OCI-LY7 (cell line): ENCODE measurements at regions not wholly inside any gene's neighbourhood (a gene's known extent, or its start where the extent isn't known, plus 50 kb on each side); places are given as distances from the start of the nearest gene placed in this dataset.

Experiments
- BruUV-seq: library from RNA; stranded (reverse); fragments of 400-500 nt; replicated peaks from 2 replicates; lab custom pipeline; 2021; lab: Mats Ljungman, UMichigan
- CTCF ChIA-PET: fragments of 300-600 bp; sonication (Branson Sonifier 250); formaldehyde crosslinking; loops from one replicate; lab custom pipeline; 2022; ENCODE audit warnings: antibody characterized with exemption; ENCODE audit not compliant: unreplicated experiment; lab: Charles Lee
- POLR2A ChIA-PET: fragments of 300-600 bp; sonication (Branson Sonifier 250); formaldehyde crosslinking; loops from one replicate; lab custom pipeline; 2022; ENCODE audit warnings: antibody characterized with exemption; lab: Charles Lee
- DNase-seq: peaks from one replicate; pipeline ENCODE4 v3.0.0-alpha.2; 2015; ENCODE audit warnings: low spot score
- H2AFZ ChIP-seq: fragments of 200-600 bp; sonication (generic), shearing (Covaris generic); 2 replicates; pipeline ENCODE4 v1.6.1; 2014; ENCODE audit warnings: mild to moderate bottlenecking, antibody characterized with exemption, low read length, moderate library complexity
- H3K27ac ChIP-seq: fragments of 200-600 bp; sonication (generic); 2 replicates; pipeline ENCODE4 v1.5.1; 2014; ENCODE audit warnings: mixed run types, low read depth, mild to moderate bottlenecking, moderate library complexity, low read length, inconsistent platforms; ENCODE audit not compliant: poor library complexity, severe bottlenecking
- H3K36me3 ChIP-seq: fragments of 200-600 bp; sonication (generic); 2 replicates; pipeline ENCODE4 v1.6.1; 2014; ENCODE audit warnings: mild to moderate bottlenecking, antibody characterized with exemption, low read length, moderate library complexity, mixed read lengths; ENCODE audit not compliant: insufficient read depth
- H3K4me1 ChIP-seq: fragments of 200-600 bp; sonication (generic); 2 replicates; pipeline ENCODE4 v1.5.1; 2014; ENCODE audit warnings: mild to moderate bottlenecking, low read length; ENCODE audit not compliant: insufficient read depth, poor library complexity, severe bottlenecking
- H3K4me2 ChIP-seq: fragments of 200-600 bp; sonication (generic); 2 replicates; pipeline ENCODE4 v1.6.1; 2014; ENCODE audit warnings: mild to moderate bottlenecking, low read length
- H3K4me3 ChIP-seq: fragments of 200-600 bp; sonication (generic); 2 replicates; pipeline ENCODE4 v1.5.1; 2014; ENCODE audit warnings: mild to moderate bottlenecking, low read depth, low read length; ENCODE audit not compliant: poor library complexity, severe bottlenecking
- H3K79me2 ChIP-seq: fragments of 200-600 bp; sonication (generic); 2 replicates; pipeline ENCODE4 v1.6.1; 2016; ENCODE audit warnings: low read depth, mild to moderate bottlenecking, low read length, moderate library complexity, mixed read lengths; ENCODE audit not compliant: insufficient read depth
- H3K9me2 ChIP-seq: fragments of 200-600 bp; sonication (generic); 2 replicates; pipeline ENCODE4 v1.6.1; 2016; ENCODE audit warnings: mild to moderate bottlenecking, low read length, mixed read lengths; ENCODE audit not compliant: insufficient read depth
- H3K9me3 ChIP-seq: fragments of 200-600 bp; sonication (generic); 2 replicates; pipeline ENCODE4 v1.6.1; 2014; ENCODE audit warnings: mild to moderate bottlenecking, mixed run types, low read length, mixed read lengths
- H4K20me1 ChIP-seq: fragments of 200-600 bp; sonication (generic); 2 replicates; pipeline ENCODE4 v1.6.1; 2014; ENCODE audit warnings: mild to moderate bottlenecking, antibody characterized with exemption, low read length, moderate library complexity, mixed read lengths; ENCODE audit not compliant: insufficient read depth
- EZH2phosphoT487 ChIP-seq: fragments of 200-600 bp; sonication (generic); IDR thresholded peaks from 2 replicates; pipeline ENCODE4 v1.6.1; 2018; ENCODE audit warnings: low read depth, borderline replicate concordance, mild to moderate bottlenecking, mixed run types, antibody characterized with exemption, low read length, moderate library complexity, mixed read lengths
- intact Hi-C: fragments of 100-400 bp; cut with micrococcal nuclease; formaldehyde crosslinking; loops from one replicate; pipeline ENCODE4 v1.10.0; 2022; ENCODE audit not compliant: unreplicated experiment
- TF ChIP-seq, protein P1 (sequence below): fragments of 200-600 bp; sonication (generic); conservative IDR thresholded peaks from 2 replicates; pipeline ENCODE4 v1.5.1; 2014; ENCODE audit warnings: mild to moderate bottlenecking, antibody characterized with exemption, low read length, moderate library complexity, mixed read lengths

DNA sequence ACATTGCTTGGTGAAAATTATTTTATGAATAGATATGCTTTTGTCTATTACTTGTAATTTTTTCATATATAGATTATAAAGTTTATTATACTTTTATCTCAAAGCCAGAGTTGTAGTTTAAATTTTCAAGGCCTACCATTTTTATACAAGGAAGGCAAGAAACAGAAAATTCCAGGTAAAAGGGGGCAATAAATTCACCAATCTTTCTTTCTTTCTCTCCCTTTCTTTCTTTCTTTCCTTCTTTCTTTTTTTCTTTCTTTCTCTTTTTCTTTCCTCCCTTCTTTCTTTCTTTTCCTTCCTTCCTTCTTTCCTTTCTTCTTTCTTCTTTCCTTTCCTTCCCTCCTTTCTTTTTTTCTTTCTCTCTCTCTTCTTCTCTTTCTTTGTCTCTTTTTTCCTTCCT is 529.4 kb downstream of the PCDH17 start:
- H3K4me3 ChIP-seq: no peak overlapping the region
- H3K27ac ChIP-seq: no peak overlapping the region
- H3K9me2 ChIP-seq: no peaks in the 10 kb centered on the region
- H3K4me1 ChIP-seq: no peaks in the 10 kb centered on the region
- no peaks in the 10 kb centered on the region for H4K20me1 ChIP-seq
- H3K79me2 ChIP-seq: no peaks in the 10 kb centered on the region
- DNase-seq: no peak
- BruUV-seq: no TSS peak
- TF ChIP-seq EZH2phosphoT487: no peak
- TF ChIP-seq, protein P1, sequence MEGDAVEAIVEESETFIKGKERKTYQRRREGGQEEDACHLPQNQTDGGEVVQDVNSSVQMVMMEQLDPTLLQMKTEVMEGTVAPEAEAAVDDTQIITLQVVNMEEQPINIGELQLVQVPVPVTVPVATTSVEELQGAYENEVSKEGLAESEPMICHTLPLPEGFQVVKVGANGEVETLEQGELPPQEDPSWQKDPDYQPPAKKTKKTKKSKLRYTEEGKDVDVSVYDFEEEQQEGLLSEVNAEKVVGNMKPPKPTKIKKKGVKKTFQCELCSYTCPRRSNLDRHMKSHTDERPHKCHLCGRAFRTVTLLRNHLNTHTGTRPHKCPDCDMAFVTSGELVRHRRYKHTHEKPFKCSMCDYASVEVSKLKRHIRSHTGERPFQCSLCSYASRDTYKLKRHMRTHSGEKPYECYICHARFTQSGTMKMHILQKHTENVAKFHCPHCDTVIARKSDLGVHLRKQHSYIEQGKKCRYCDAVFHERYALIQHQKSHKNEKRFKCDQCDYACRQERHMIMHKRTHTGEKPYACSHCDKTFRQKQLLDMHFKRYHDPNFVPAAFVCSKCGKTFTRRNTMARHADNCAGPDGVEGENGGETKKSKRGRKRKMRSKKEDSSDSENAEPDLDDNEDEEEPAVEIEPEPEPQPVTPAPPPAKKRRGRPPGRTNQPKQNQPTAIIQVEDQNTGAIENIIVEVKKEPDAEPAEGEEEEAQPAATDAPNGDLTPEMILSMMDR: no peak
- H3K36me3 ChIP-seq: no peaks in the 10 kb centered on the region
- ChIA-PET POLR2A (no interaction called here), CTCF (no interaction called here)
- H3K4me2 ChIP-seq: no peak overlapping the region
- no peak overlapping the region for H2AFZ ChIP-seq
- no peaks in the 10 kb centered on the region for H3K9me3 ChIP-seq
- intact Hi-C loops: no loop called here

DNA sequence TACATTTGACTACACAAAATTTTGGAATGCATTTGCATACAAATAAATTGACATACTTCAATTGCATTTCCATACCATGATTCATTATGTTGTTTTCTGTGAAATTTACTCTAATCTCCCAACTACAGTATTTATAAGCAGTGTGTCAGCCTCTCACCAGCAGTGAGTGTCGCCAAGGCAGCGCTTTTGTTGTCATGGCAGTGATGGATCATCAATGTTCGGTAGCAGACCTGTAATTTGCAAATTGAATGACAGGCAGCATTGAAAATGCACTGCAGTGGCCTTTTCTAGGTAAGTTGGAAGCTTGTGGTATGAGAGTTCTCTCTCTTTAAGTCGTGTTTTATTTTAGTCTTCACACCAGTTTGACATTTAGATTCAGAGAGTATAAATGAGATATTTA is 534.1 kb downstream of the PCDH17 start:
- no peak for DNase-seq
- intact Hi-C loops: no loop called here
- no peaks in the 10 kb centered on the region for H3K4me1 ChIP-seq

DNA sequence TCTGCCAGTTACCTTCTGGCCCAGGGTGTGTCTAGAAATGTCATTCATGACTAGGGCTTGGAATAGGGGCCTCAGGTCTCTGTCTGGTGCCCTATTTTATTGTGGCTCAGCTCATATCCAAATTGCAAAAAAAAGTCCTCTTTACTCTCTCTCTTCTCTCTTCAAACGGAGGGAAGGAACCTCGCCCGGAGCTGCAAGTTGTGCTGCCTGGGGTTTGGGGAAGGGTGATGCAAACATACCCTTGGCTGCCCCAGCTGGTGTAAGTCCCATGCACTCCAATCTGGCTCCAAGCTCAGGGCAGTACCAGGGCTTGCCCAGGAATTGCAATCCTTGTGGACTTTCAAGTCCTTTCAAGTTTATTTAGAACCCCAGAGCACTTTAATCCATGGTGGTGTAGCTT is 549.6 kb downstream of the PCDH17 start:
- H3K4me1 ChIP-seq: no peaks in the 10 kb centered on the region
- no peak overlapping the region for H3K4me3 ChIP-seq
- DNase-seq: no peak
- H3K4me2 ChIP-seq: no peak overlapping the region
- no peak overlapping the region for H3K27ac ChIP-seq
- H2AFZ ChIP-seq: no peak overlapping the region
- H3K9me2 ChIP-seq: no peaks in the 10 kb centered on the region
- ChIA-PET CTCF (no interaction called here), POLR2A (no interaction called here)
- H4K20me1 ChIP-seq: no peaks in the 10 kb centered on the region
- no peaks in the 10 kb centered on the region for H3K36me3 ChIP-seq
- H3K9me3 ChIP-seq: no peaks in the 10 kb centered on the region
- no TSS peak for BruUV-seq
- TF ChIP-seq, protein P1: no peak
- no peaks in the 10 kb centered on the region for H3K79me2 ChIP-seq
- intact Hi-C loops: no loop called here

More for the DNA sequence above, 534.1 kb downstream of the PCDH17 start:
- no peak overlapping the region for H3K4me3 ChIP-seq
- H3K79me2 ChIP-seq: no peaks in the 10 kb centered on the region
- ChIA-PET POLR2A (no interaction called here), CTCF (no interaction called here)
- H4K20me1 ChIP-seq: no peaks in the 10 kb centered on the region
- H3K4me2 ChIP-seq: no peak overlapping the region
- TF ChIP-seq EZH2phosphoT487: no peak
- TF ChIP-seq, protein P1: no peak
- H2AFZ ChIP-seq: no peak overlapping the region
- H3K27ac ChIP-seq: no peak overlapping the region
- H3K9me2 ChIP-seq: no peaks in the 10 kb centered on the region
- H3K9me3 ChIP-seq: no peaks in the 10 kb centered on the region
- no TSS peak for BruUV-seq
- no peaks in the 10 kb centered on the region for H3K36me3 ChIP-seq
